HG02884 (cell line): ENCODE measurements at regions not wholly inside any gene's neighbourhood (a gene's known extent, or its start where the extent isn't known, plus 50 kb on each side); places are given as distances from the start of the nearest gene placed in this dataset.
"Not testable (repeated sequence)": the region's sequence is repeated elsewhere in the genome, so short reads cannot be mapped to it uniquely, and the experiment has no call there.

Source experiments
- ATAC-seq: cut with Tn5 transposase; IDR thresholded peaks from one replicate; pipeline ENCODE4 v1.9.1; 2021; ENCODE audit warnings: mild to moderate bottlenecking, moderate library complexity; ENCODE audit not compliant: unreplicated experiment

GRCh38 chr1:118479351-118479750 is 294.3 kb upstream of the SPAG17 start:
- no peak for ATAC-seq

GRCh38 chr1:118473825-118474224 is 288.8 kb upstream of the SPAG17 start:
- no peak for ATAC-seq

- ATAC-seq = not testable (repeated sequence)
Observed at GRCh38 chr1:118464460-118464859, 279.4 kb upstream of the SPAG17 start.

GRCh38 chr1:118461154-118461553 is 276.1 kb upstream of the SPAG17 start:
- ATAC-seq = no peak

- ATAC-seq = no peak
Observed at GRCh38 chr1:118459871-118460270, 274.8 kb upstream of the SPAG17 start.

GRCh38 chr1:118453856-118454255 is 268.8 kb upstream of the SPAG17 start:
- ATAC-seq = not testable (repeated sequence)

- ATAC-seq = no peak
Observed at GRCh38 chr1:118445156-118445555, 260.1 kb upstream of the SPAG17 start.

GRCh38 chr1:118442214-118442613 is 257.2 kb upstream of the SPAG17 start:
- ATAC-seq = no peak

GRCh38 chr1:118437664-118438063 is 252.6 kb upstream of the SPAG17 start:
- no peak for ATAC-seq

- ATAC-seq = no peak
Observed at GRCh38 chr1:118429856-118430255, 244.8 kb upstream of the SPAG17 start.

- ATAC-seq = no peak
Observed at GRCh38 chr1:118421868-118422350, 236.9 kb upstream of the SPAG17 start.

- no peak for ATAC-seq
Observed at GRCh38 chr1:118404024-118404423, 219.0 kb upstream of the SPAG17 start.

- no peak for ATAC-seq
Observed at GRCh38 chr1:118397496-118397859, 212.4 kb upstream of the SPAG17 start.

- no peak for ATAC-seq
Observed at GRCh38 chr1:118396829-118397495, 211.9 kb upstream of the SPAG17 start.

- no peak for ATAC-seq
Observed at GRCh38 chr1:118396279-118396678, 211.3 kb upstream of the SPAG17 start.

- no peak for ATAC-seq
Observed at GRCh38 chr1:118395430-118395991, 210.5 kb upstream of the SPAG17 start.

GRCh38 chr1:118390955-118391354 is 205.9 kb upstream of the SPAG17 start:
- no peak for ATAC-seq

- ATAC-seq = no peak
Observed at GRCh38 chr1:118388301-118388959, 203.4 kb upstream of the SPAG17 start.

- no peak for ATAC-seq
Observed at GRCh38 chr1:118381197-118381869, 196.3 kb upstream of the SPAG17 start.

GRCh38 chr1:118377183-118377582 is 192.2 kb upstream of the SPAG17 start:
- not testable (repeated sequence) for ATAC-seq

GRCh38 chr1:118371612-118372011 is 186.6 kb upstream of the SPAG17 start:
- ATAC-seq = no peak

- ATAC-seq = no peak
Observed at GRCh38 chr1:118370861-118371260, 185.8 kb upstream of the SPAG17 start.
